Stimulated activated naive CD4-positive, alpha-beta T cell treated with Interleukin-2 at 50 U/mL for 16 hours (primary cell): ENCODE measurements at regions not wholly inside any gene's neighbourhood (a gene's known extent, or its start where the extent isn't known, plus 50 kb on each side); places are given as distances from the start of the nearest gene placed in this dataset.
"Not testable (repeated sequence)": the region's sequence is repeated elsewhere in the genome, so short reads cannot be mapped to it uniquely, and the experiment has no call there.

ENCODE experiments used
- DNase-seq: peaks from one replicate; lab custom pipeline; 2025; lab: John Stamatoyannopoulos, UW

DNA sequence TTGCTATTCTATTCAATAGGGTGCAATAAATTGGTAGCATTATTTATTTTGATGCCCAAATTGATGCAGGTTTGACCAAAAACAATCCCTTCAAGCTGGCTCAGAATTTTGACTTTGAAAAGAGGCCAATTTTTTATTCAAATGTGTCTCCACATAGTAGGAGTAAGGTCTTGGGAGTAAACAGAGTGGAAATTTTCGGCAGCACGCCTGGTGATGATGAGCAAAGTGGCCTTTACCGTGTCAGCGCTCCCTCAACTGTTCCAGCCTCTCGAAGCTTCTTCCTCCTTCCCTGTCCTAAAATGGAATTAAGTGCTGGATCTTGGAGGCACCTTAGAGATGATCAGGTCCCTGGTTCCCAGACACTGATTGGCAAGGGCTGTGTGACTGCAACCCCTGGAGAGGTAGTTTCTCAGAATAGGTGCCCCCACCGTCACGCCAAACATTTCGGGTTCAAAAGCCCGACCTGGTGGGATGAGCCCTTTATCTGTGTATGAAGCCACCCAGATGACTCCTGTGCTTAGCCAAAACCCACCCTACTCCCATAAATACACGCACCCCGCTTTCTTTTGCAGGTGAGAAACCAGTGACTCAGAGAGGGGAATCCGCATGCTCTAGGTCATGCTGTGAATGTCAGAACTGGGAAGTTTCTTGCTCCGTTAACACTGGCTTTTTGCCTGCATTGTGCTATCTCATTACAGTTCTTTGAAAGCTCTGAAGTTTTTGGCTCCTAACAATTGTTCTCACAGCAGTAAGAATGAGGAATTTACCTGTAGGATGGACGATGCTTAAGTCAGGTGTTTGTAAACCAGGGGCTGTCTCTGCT is 89.1 kb downstream of the CRYGS start:
- no peak for DNase-seq

- no peak for DNase-seq
Measured at GRCh38 chr3:186453531-186453930, 90.6 kb downstream of the CRYGS start.

DNA sequence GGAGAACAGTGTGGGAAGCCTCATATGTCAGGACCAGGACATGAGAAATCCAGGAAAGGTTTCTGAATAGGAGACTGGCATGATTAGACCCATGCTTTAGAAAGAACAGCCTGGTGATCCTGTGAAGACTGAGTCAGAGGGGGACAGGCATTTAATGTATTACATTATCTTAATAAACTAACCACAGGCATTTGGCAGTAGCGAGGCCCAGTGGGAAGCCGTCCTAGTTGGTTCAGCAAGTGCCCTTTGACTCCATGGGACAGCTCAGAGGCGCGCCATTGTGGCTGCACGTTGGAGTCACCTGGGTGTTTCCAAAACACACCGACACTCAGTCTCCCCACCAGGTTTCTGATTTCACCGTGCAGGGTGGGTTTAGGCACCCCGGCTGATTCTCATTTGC is 90.5 kb upstream of the DGKG start:
- DNase-seq, result no peak

DNA sequence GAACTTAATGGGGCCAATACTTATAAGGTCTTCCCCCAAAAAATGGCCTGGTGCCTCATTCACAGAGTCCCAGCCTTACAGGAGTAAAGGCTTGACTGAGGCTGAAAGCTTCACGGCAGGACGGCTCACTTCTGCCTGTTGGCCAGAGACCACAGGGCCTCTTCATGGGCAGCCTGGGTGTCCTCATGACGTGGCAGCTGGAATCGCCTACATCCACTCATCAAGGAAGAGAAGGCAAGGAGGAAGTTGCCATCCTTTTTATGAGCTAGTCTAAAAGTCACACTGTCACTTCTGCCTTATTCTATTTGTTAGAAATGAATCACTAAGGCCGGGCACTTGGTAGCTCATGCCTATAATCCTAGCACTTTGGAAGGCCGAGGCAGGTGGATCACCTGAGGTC is 89.3 kb upstream of the DGKG start:
- DNase-seq, result no peak

DNA sequence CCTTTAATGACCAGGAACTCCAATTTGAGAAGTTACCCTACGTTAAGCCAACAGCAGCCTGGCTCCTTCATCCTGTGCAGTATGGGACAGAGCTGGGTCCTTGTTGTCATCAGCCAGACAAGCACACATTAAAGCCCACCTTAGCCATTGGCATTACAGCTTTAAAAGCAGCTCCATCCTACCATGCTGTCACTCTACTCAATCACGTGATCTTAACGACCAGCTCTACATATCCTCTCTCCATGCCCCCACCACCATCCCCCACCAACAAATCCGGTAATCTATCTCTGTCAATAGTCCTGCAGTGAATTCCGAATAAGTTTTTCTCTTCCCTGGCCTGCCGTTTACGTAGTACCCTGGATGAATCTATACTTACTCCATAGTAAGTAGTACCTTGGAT is 82.9 kb upstream of the DGKG start:
- no peak for DNase-seq

DNA sequence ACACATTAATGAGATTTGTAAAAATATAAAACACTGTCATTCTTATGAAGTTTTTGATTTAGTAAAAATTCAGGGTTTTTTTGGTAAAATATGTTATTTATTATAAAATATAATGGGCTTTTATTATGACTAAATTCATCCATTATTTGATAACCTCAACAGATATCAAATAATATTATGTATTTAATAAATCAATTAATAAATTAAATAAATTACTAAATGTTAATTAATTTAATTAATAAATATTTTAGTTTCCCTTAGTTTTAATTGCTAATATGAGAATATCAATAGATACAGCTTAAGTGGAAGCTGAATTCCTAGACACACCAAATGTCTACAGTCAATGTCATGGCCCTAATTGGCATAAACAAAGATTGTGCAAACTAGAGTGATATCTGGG is 82.3 kb upstream of the DGKG start:
- no peak for DNase-seq

DNA sequence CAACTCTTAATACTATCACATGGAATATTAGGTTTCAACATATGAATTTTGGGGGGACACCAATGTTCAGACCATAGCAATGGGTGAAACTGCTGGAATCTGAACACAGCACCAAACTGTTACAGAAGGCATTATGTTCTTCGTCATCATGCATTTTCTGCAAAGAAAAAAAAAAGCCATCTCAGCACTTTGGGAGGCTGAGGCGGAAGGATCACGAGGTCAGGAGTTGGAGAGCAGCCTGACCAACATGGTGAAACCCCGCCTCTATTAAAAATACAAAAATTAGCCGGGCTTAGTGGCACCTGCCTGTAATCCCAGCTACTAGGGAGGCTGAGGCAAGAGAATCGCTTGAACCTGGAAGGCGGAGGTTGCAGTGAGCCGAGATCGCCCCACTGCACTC is 80.9 kb upstream of the DGKG start:
- not testable (repeated sequence) for DNase-seq

DNA sequence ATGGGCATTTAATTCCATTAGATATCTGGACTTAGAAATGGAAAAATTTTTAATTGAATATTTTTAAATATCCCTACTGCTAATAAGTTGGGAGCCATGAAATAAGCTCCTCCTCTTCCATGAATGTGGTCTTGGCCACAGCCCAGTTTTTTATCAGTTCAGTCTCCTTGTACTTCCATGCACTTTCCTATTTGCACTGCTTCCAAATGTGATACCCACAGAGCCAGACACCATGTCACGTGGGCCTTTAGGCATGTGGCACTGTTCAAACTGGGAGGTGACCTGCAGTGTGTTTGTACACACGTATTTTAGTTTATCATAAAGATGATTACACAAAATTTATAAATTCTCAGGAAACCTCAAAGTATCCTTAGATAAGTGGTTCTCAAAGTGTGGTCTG is 80.1 kb upstream of the DGKG start:
- no peak for DNase-seq

GRCh38 chr3:186440891-186441290 is 78.9 kb upstream of the DGKG start:
- no peak for DNase-seq

DNA sequence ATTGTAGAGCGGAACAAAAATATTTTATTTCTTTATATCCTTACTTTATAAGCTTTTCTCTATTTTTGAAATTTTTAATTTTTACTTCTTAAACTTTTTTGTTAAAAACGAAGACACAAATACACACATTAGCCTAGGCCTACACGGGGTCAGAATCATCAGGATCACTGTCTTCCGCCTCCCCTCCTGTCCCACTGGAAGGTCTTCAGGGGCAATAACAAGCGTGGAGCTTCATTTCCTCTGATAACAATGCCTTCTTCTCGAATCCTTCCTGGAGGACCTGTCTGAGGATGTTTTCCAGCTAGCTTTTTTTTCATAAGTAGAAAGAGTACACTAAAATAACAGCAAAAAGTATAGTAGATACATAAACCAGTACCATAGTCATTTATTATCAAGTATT is 77.7 kb upstream of the DGKG start:
- no peak for DNase-seq

- not testable (repeated sequence) for DNase-seq
Measured at GRCh38 chr3:186435332-186435731, 73.3 kb upstream of the DGKG start.

DNA sequence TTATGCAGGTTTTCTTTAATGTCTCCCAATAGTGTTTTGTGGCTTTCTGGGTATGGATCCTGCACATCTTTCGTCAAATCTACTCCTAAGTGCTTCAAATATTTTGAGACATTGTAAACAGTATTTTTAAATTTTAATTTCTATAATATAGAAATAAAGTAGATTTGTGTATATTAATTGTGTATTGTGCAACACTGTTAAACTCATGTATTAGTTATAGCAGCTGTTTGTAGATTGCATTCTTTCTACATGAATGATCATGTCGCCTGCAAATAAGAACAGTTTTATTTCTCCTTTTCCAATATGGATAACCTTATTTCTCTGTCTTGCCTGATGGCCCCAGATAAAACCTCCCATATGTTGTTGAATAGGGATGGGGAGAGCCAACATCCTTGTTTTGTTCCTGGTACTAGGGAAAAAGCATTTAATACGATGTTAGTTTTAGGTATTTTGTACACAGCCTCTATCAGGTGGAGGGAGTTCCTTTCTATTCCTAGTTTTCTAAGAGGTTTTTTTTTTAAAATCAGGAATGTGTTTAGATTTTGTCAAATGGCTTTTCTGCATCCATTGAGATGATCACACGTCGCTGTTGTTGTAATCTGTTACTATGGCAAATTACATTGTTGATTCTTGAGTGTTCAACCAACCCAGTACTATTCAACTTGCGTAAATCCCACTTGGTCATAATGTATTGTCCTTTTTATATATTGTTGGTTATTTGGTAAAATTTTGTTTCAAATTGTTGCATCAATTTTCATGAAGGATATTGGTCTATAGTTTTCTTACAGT is 71.1 kb upstream of the DGKG start:
- DNase-seq, result no peak

DNA sequence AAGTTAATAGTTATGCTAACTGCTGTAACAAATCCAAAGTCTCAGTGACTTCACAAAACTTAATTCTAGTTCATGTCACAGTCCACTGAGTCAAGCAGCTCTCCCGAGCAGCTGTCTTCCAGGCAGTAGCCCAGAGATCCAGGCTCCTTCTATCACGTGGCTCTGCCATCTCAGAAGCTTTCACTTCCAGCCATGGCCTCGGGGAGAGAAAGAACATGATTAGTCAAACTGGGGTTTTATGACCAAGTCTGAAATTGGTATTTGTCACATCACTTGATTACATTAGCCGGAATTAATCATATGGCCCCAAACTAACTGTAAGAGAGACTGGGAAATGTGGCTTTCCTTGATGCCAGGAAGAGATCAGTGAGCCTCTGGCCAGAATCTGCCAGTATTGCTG is 70.2 kb upstream of the DGKG start:
- no peak for DNase-seq

DNA sequence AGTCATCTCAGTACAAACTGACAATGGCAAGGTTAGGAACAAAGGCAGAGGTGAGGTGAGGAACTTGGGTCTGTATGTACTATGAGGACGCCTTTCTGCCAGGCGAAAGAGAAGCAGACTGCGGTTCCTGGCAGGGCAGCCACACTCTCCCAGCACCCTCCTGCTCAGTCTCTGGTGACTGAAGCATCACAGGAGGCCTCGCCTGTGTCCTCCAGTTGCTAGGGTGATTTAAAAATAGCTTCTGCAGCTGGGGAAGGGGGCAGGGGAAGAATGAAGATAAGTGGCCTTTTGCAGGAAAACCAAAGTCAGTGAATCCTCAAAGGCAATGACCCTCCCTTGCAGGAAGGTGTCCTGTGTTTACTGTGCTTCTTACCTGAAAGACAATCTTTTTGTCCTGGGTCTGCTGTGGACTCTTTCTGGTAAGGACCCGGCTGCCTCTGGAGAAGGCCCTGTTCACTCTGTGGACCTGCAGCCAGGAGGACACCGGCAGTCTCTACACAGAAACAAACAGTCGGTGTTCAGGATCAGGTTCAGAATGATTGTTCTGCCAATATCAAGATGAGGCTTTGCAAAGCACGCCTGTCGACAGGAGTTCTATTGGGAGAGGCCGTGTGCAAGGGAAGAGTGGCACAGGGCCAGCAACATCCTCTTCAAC is 65.7 kb upstream of the DGKG start:
- no peak for DNase-seq

DNA sequence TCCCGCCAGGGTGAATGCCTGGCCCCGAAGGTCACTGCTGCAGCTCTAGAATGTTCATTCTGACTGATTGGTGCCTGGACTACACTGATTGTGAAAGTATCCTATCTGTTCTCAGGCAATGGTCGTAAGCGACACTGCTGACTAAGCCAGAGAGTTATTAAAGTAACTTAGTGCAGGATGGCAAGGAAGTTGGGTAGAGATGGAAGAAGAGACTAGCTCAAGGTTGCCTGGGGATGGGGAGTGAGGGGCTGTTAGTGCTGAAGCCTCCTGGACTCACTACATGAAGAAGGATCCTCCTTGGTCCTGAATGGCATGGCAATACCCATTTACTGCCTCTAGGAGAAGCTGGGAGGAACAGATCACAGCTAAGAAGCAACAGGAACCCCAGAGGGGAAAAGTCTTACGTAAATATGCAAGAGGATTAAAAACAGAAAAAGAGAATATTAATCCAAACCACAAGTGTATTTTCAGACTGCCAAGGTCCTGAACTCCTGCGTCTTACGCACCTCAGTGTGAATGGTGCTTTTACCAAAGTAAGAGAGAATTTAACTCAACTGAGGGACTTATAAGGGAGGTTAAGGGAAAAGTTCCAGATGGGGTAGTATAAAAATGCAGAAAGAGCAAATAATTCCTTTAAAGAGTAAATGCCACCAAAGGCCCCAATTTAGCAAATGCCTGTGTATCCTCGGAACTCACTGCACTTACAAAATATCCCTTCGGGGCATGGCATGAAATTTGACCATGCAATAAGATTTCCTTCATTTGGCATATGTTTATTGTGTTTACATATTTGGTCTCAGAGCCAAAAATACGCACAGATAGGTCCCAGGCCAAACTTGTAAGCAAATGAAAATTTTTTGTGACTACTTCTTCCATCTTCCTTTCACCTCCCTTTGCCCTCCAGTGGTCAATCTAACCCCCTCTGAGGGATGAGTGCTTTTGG is 64.0 kb upstream of the DGKG start:
- no peak for DNase-seq

DNA sequence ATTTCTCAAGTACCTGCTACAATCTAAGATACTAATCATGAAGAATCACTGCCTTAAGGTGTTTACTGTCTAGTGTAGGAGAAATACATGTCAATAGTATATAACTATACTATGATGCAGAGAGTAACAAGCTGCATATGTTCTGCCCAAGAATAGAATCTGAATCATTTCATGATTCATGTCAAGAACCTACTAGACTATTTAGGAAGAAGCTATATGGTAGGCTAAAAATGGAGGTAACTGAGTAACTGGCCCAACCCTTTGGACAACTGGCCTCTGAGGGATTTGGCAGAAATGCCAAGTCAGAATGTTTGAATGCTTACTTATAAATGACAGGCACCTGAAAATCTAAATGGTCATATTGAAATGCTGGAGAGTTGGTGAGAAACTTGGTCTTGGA is 59.9 kb upstream of the DGKG start:
- no peak for DNase-seq

- DNase-seq, result no peak
Measured at GRCh38 chr3:186418671-186419145, 56.7 kb upstream of the DGKG start.

DNA sequence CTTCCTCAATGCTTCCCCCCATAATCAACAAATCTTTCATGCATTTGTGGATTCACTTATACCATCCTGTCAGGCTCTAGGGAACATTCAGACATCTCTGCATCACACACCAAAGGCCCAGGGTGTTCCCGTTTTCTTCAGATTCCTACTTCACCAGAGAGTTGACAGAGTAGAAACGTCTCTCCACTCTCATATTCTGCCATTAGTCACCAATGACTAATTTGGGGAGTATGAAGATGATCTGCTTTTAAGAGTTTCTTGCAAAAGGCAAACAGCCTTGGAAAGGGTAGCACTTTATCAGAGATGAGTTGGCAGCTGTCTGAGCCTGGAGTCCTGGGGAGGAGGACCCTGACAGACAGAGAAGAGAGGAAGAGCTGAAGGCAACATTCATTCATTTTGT is 55.8 kb upstream of the DGKG start:
- DNase-seq, result no peak

DNA sequence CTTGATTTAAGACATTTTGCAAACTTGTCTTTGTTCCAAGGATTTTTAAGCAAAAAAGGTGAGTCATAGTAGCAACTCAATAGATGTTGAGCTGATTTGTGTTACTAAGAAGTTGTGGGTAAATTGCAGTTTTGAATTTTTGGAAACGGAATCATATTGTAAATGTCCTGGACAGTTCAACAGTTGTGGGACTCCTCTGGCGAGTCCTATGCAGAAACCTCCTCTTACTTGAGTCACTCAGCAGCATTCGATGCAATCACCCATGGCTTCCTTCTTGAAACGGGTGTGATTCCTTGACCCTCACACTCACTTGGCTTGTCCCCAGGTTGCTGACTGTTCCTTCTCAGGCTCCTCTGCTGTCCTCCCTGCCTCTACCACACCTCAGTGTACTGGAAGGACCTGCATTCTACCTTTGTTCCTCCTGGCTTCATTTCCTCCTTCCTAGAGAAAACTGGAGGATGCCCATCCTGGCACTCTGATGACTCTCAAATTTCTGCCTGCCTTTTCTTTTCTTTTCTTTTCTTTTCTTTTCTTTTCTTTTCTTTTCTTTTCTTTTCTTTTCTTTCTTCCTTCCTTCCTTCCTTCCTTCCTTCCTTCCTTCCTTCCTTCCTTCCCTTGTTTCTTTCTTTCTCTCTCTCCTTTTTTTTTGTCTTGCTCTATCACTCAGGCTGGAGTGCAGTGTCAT is 52.8 kb upstream of the DGKG start:
- no peak for DNase-seq

- DNase-seq, result peak; percentile 3
Measured at GRCh38 chr3:186413615-186414415, 51.8 kb upstream of the DGKG start.
